ENCODE measurements at regions not wholly inside any gene's neighbourhood (a gene's known extent, or its start where the extent isn't known, plus 50 kb on each side); places are given as distances from the start of the nearest gene placed in this dataset.

DNA sequence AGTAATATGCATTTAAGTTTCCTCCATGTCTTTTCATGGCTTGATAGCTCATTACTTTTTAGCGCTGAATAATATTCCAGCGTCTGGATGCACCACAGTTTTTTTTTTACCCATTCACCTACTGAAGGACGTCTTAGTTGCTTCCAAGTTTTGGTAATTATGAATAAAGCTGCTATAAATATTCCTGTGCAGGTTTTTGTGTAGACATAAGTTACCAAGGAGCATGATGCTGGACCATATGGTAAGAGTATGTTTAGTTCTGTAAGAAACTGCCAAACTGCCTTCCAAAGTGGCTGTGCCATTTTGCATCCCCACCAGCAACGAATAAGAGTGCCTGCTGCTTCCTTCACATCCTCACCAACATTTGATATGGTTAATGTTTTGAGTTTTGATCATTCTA is 195.6 kb downstream of the PIK3R1 start:
- H2AFZ ChIP-seq (ENCODE audit: low read depth) = no peak overlapping the region
- ChIA-PET POLR2A (no interaction called here), CTCF (interaction anchor here (1.6 kb wide), 1 partner anchor 125 kb away, joined by 5 read pairs; no protein-coding TSS in a partner anchor)
- H3K79me2 ChIP-seq (ENCODE audit: insufficient read depth) = no peaks in the 10 kb centered on the region
- H3K9ac ChIP-seq = no peak overlapping the region
- H4K20me1 ChIP-seq (ENCODE audit: insufficient read depth) = no peaks in the 10 kb centered on the region
- no peaks in the 10 kb centered on the region for H3K27me3 ChIP-seq (ENCODE audit: insufficient read depth)
- H3K4me1 ChIP-seq (ENCODE audit: control insufficient read depth in 1 of 2, insufficient read depth in 2 of 2, low read depth in 1 of 2, low read length in 1 of 2) = peaks cover 7 to 12% of the 10 kb centered on the region in 2 experiments; a peak in 3 of 4 replicates
- TF ChIP-seq GATA2 (CRISPR knock-in tag; IDR thresholded peaks at IDR 0.05) (no peak), NRF1 (IDR thresholded peaks at IDR 0.05; ENCODE audit: low read depth, low read length) (no peak), EP300 (IDR thresholded peaks at IDR 0.05; ENCODE audit: borderline replicate concordance in 1 of 2, low read depth in 1 of 2, low read length in 1 of 2) (no peak), SMC3 (IDR thresholded peaks at IDR 0.05; ENCODE audit: low read depth, low read length) (no peak), YY1 (IDR thresholded peaks at IDR 0.05; ENCODE audit: low read depth) (no peak), RFX5 (IDR thresholded peaks at IDR 0.05; ENCODE audit: low read length) (no peak), TCF12 (IDR thresholded peaks at IDR 0.05) (no peak), NFIC (IDR thresholded peaks at IDR 0.05; ENCODE audit: borderline replicate concordance) (no peak), RCOR1 (IDR thresholded peaks at IDR 0.05; ENCODE audit: low read length) (no peak)
- TF ChIP-seq, protein P1, sequence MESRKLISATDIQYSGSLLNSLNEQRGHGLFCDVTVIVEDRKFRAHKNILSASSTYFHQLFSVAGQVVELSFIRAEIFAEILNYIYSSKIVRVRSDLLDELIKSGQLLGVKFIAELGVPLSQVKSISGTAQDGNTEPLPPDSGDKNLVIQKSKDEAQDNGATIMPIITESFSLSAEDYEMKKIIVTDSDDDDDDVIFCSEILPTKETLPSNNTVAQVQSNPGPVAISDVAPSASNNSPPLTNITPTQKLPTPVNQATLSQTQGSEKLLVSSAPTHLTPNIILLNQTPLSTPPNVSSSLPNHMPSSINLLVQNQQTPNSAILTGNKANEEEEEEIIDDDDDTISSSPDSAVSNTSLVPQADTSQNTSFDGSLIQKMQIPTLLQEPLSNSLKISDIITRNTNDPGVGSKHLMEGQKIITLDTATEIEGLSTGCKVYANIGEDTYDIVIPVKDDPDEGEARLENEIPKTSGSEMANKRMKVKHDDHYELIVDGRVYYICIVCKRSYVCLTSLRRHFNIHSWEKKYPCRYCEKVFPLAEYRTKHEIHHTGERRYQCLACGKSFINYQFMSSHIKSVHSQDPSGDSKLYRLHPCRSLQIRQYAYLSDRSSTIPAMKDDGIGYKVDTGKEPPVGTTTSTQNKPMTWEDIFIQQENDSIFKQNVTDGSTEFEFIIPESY (IDR thresholded peaks at IDR 0.05; ENCODE audit: borderline replicate concordance, low read depth) = no peak
- TF ChIP-seq, protein P2, sequence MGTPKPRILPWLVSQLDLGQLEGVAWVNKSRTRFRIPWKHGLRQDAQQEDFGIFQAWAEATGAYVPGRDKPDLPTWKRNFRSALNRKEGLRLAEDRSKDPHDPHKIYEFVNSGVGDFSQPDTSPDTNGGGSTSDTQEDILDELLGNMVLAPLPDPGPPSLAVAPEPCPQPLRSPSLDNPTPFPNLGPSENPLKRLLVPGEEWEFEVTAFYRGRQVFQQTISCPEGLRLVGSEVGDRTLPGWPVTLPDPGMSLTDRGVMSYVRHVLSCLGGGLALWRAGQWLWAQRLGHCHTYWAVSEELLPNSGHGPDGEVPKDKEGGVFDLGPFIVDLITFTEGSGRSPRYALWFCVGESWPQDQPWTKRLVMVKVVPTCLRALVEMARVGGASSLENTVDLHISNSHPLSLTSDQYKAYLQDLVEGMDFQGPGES (IDR thresholded peaks at IDR 0.05; ENCODE audit: low read depth, low read length) = no peak
- no peak overlapping the region for H3K4me2 ChIP-seq
- H3K4me3 ChIP-seq (ENCODE audit: low read depth in 2 of 2, low read length in 1 of 2) = no peak overlapping the region
- H3K36me3 ChIP-seq (replicated peaks in 1 of 2; ENCODE audit: control insufficient read depth in 1 of 2, insufficient read depth in 2 of 2, low read length in 1 of 2) = no peaks in the 10 kb centered on the region
- H3K27ac ChIP-seq (ENCODE audit: low read depth in 2 of 2, low read length in 1 of 2) = no peak overlapping the region
- no peaks in the 10 kb centered on the region for H3F3A ChIP-seq (replicated peaks; ENCODE audit: insufficient read depth)
- WGBS (ENCODE audit: low lambda C conversion rate) = 49% methylated on average over 4 of the region's 4 CpGs
- DNase-seq = no peak
- no peaks in the 10 kb centered on the region for H3K9me2 ChIP-seq
- H3K9me3 ChIP-seq = no peaks in the 10 kb centered on the region

GRCh38 chr5:68415177-68416085 is 199.9 kb downstream of the PIK3R1 start:
- no peak overlapping the region for H3K9ac ChIP-seq
- H3K27me3 ChIP-seq (ENCODE audit: insufficient read depth) = no peaks in the 10 kb centered on the region
- H3F3A ChIP-seq (replicated peaks; ENCODE audit: insufficient read depth) = no peaks in the 10 kb centered on the region
- no peak overlapping the region for H3K4me3 ChIP-seq (ENCODE audit: low read depth in 2 of 2, low read length in 1 of 2)
- ChIA-PET POLR2A (interaction anchor here (0.6 to 0.7 kb wide), 2 partner anchors 125 to 849 kb away, joined by 3 read pairs; no protein-coding TSS in a partner anchor), CTCF (interaction anchor here (1.9 kb wide), 1 partner anchor 117 kb away, joined by 5 read pairs; no protein-coding TSS in a partner anchor)
- no peak overlapping the region for H3K4me2 ChIP-seq
- no peak overlapping the region for H3K27ac ChIP-seq (ENCODE audit: low read depth in 2 of 2, low read length in 1 of 2)
- no peak for DNase-seq
- H2AFZ ChIP-seq (ENCODE audit: low read depth) = no peak overlapping the region
- no peaks in the 10 kb centered on the region for H3K9me3 ChIP-seq
- WGBS (ENCODE audit: low lambda C conversion rate) = 67% methylated on average over 4 of the region's 4 CpGs
- H3K79me2 ChIP-seq (ENCODE audit: insufficient read depth) = no peaks in the 10 kb centered on the region
- H3K9me2 ChIP-seq = no peaks in the 10 kb centered on the region
- TF ChIP-seq SMC3 (IDR thresholded peaks at IDR 0.05; ENCODE audit: low read depth, low read length) = no peak
- TF ChIP-seq MXI1 (IDR thresholded peaks at IDR 0.05; ENCODE audit: low read depth, low read length) = no peak
- TF ChIP-seq RFX5 (IDR thresholded peaks at IDR 0.05; ENCODE audit: low read length) = no peak
- TF ChIP-seq, protein P1 (IDR thresholded peaks at IDR 0.05; ENCODE audit: borderline replicate concordance, low read depth) = no peak
- no peak for TF ChIP-seq RXRA (IDR thresholded peaks at IDR 0.05; ENCODE audit: borderline replicate concordance, low read depth)
- no peak for TF ChIP-seq JUND (IDR thresholded peaks at IDR 0.05)
- no peak for TF ChIP-seq FOXJ3 (CRISPR knock-in tag; IDR thresholded peaks at IDR 0.05)
- TF ChIP-seq GABPA (IDR thresholded peaks at IDR 0.05; ENCODE audit: low read depth) = no peak
- TF ChIP-seq SIN3A (IDR thresholded peaks at IDR 0.05; ENCODE audit: borderline replicate concordance, low read depth, low read length) = no peak
- TF ChIP-seq CTCF (IDR thresholded peaks at IDR 0.05) = no peak
- no peak for TF ChIP-seq EP300 (IDR thresholded peaks at IDR 0.05; ENCODE audit: borderline replicate concordance in 1 of 2, low read depth in 1 of 2, low read length in 1 of 2)
- TF ChIP-seq MAX (IDR thresholded peaks at IDR 0.05; ENCODE audit: low read depth) = no peak
- peaks cover 7 to 19% of the 10 kb centered on the region in 2 experiments; a peak in 3 of 4 replicates for H3K4me1 ChIP-seq (ENCODE audit: control insufficient read depth in 1 of 2, insufficient read depth in 2 of 2, low read depth in 1 of 2, low read length in 1 of 2)
- H4K20me1 ChIP-seq (ENCODE audit: insufficient read depth) = no peaks in the 10 kb centered on the region
- H3K36me3 ChIP-seq (replicated peaks in 1 of 2; ENCODE audit: control insufficient read depth in 1 of 2, insufficient read depth in 2 of 2, low read length in 1 of 2) = no peaks in the 10 kb centered on the region
